Activated CD4-positive, alpha-beta T cell treated with anti-CD3 and anti-CD28 coated beads for 4 hours (primary cell): ENCODE measurements at regions not wholly inside any gene's neighbourhood (a gene's known extent, or its start where the extent isn't known, plus 50 kb on each side); places are given as distances from the start of the nearest gene placed in this dataset.

Experiments used
- DNase-seq, 2 donors: peaks; one replicate each; pipeline ENCODE4 v3.0.0-alpha.2; 2020

GRCh38 chrX:30949554-30949953 is 60.5 kb upstream of the TAB3 start:
- DNase-seq: no peak

GRCh38 chrX:30948626-30949025 is 59.6 kb upstream of the TAB3 start:
- DNase-seq: no peak

- DNase-seq: no peak
These were observed 59.0 kb upstream of the TAB3 start for GRCh38 chrX:30948051-30948450.

GRCh38 chrX:30943984-30944383 is 54.9 kb upstream of the TAB3 start:
- DNase-seq: no peak

- no peak for DNase-seq
These were observed 52.8 kb upstream of the TAB3 start for GRCh38 chrX:30941898-30942297.

GRCh38 chrX:30939928-30940327 is 50.9 kb upstream of the TAB3 start:
- DNase-seq: no peak
